Mucosa of descending colon (tissue), 3 donors: ENCODE measurements at regions not wholly inside any gene's neighbourhood (a gene's known extent, or its start where the extent isn't known, plus 50 kb on each side); places are given as distances from the start of the nearest gene placed in this dataset.

Experiments used
- ATAC-seq: fragments of 200-7000 bp; cut with Tn5 transposase; one replicate; pipeline ENCODE4 v1.9.1; 2020; ENCODE audit warnings: mild to moderate bottlenecking, moderate library complexity
- DNase-seq, 3 donors: peaks; one replicate each; pipeline ENCODE4 v3.0.0-alpha.2; 2020
- H3K36me3 ChIP-seq: fragments of 200-600 bp; one replicate; pipeline ENCODE4 v1.8.0; 2021; ENCODE audit warnings: low read depth, mild to moderate bottlenecking
- H3K4me1 ChIP-seq: fragments of 200-600 bp; one replicate; pipeline ENCODE4 v1.8.0; 2021; ENCODE audit warnings: low read depth, mild to moderate bottlenecking
- H3K4me3 ChIP-seq: fragments of 200-600 bp; one replicate; pipeline ENCODE4 v1.8.0; 2021; ENCODE audit warnings: mild to moderate bottlenecking
- H3K9me3 ChIP-seq: fragments of 200-600 bp; one replicate; pipeline ENCODE4 v1.8.0; 2021; ENCODE audit warnings: mild to moderate bottlenecking
- intact Hi-C, 2 donors: fragments of 100-400 bp; cut with DNase I in 1 of 2; cut with micrococcal nuclease in 1 of 2; formaldehyde crosslinking; loops; one replicate each; pipeline versions ENCODE4 v1.11.0 to v1.11.1; 2022; cut with DNase I, micrococcal nuclease
- TF ChIP-seq, protein P1 (sequence below): fragments of 200-600 bp; IDR thresholded peaks from one replicate; pipeline ENCODE4 v1.8.0; 2022; ENCODE audit warnings: antibody characterized with exemption, mild to moderate bottlenecking
- donor health status: DM: no; HTN: no; CAD: no; lungs with moderate emphysema.
- donor health status: DM: no; HTN: no; CAD: no.
- donor health status: DM: no; HTN: yes; CAD: no.

DNA sequence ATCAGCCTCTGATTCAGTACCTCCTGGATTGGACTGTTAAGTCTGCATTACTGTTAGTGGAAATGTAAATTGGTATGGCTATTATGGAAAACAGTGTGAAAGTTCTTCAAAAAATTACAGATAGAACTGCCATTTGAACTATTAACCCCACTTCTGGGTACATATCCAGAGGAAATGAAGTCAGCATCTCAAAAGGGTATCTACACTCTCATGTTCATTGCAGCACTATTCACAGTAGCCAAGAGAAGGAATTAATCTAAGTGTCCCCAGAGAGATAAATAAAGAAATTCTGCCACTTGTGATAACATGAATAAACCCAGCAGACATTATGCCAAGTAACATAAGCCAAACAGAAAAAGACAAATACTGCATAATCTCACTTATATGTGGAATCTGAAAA, 676.0 kb downstream of the PLA2G4A start:
- H3K4me3 ChIP-seq, result no peak overlapping the region
- DNase-seq, result no peak
- TF ChIP-seq, protein P1, sequence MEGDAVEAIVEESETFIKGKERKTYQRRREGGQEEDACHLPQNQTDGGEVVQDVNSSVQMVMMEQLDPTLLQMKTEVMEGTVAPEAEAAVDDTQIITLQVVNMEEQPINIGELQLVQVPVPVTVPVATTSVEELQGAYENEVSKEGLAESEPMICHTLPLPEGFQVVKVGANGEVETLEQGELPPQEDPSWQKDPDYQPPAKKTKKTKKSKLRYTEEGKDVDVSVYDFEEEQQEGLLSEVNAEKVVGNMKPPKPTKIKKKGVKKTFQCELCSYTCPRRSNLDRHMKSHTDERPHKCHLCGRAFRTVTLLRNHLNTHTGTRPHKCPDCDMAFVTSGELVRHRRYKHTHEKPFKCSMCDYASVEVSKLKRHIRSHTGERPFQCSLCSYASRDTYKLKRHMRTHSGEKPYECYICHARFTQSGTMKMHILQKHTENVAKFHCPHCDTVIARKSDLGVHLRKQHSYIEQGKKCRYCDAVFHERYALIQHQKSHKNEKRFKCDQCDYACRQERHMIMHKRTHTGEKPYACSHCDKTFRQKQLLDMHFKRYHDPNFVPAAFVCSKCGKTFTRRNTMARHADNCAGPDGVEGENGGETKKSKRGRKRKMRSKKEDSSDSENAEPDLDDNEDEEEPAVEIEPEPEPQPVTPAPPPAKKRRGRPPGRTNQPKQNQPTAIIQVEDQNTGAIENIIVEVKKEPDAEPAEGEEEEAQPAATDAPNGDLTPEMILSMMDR, result no peak
- peaks cover 5% of the 10 kb centered on the region for H3K9me3 ChIP-seq
- H3K36me3 ChIP-seq, result no peaks in the 10 kb centered on the region
- intact Hi-C loops, result no loop called here
- no peak for ATAC-seq
- no peaks in the 10 kb centered on the region for H3K4me1 ChIP-seq

DNA sequence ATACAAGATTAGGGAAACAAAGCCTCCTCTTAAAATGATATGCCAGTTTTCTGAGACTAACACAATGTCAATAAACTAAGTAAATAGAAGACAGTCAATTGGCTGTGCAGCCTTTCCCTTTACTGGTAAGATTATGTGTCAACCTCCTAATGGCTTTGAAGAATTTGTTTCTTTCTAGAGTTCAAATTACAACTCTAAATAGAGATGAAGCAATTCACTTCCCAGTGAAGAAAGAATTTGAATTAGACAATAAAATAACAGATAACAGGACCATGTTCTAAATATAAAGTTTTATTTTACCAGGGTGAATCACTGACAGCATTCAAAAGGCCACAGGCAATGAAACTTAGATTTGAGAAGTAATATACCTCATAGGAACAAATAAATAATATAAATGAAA, 680.3 kb downstream of the PLA2G4A start:
- Histone ChIP-seq H3K4me1 (no peaks in the 10 kb centered on the region), H3K4me3 (no peak overlapping the region), H3K36me3 (no peaks in the 10 kb centered on the region), H3K9me3 (no peaks in the 10 kb centered on the region)
- DNase-seq (no peak), ATAC-seq (no peak)
- intact Hi-C loops, result no loop called here
- TF ChIP-seq, protein P1, result no peak

DNA sequence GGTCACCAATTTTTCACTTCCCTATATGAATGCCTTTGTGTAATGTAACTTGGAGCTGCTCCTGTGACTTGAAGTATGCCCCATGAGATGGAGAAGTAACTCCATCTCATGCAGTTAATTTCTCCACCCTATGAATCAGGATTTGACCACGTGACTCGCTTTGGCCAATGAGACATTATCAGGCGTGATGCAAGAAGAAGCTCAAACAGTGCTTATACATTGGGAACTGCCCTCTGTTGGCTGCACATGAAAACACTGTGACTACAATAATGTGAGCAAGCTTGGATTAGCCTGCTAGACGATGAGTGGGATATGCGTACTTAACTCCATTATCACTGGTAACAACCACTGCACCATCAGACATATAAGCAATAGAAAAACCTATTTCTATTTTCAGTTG, 684.4 kb downstream of the PLA2G4A start:
- TF ChIP-seq, protein P1, result no peak
- no peaks in the 10 kb centered on the region for H3K4me1 ChIP-seq
- DNase-seq, result no peak
- H3K36me3 ChIP-seq, result no peaks in the 10 kb centered on the region
- no peak overlapping the region for H3K4me3 ChIP-seq
- intact Hi-C loops, result no loop called here
- peaks cover 2% of the 10 kb centered on the region for H3K9me3 ChIP-seq
- ATAC-seq, result no peak

DNA sequence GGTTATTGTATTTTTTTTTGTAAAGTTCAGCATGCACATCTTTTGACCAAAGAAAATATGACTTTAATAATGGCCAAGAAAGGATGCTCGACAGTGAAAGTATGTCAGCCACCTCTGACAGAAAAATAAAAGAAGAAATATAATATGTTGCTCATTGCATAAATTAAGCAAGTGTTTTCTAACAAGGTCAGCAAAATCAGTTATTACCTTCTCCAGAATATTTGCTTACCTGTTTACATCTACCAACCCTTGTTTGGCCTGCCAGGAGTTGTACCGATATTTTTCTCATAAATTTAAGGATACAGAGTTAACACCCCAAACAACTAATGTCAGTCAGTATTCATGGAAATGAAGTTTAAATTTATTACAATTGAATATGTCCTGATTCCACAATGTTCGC, 685.4 kb downstream of the PLA2G4A start:
- intact Hi-C loops, result no loop called here
- Histone ChIP-seq H3K36me3 (no peaks in the 10 kb centered on the region), H3K9me3 (peaks cover 2% of the 10 kb centered on the region), H3K4me1 (no peaks in the 10 kb centered on the region), H3K4me3 (no peak overlapping the region)
- ATAC-seq, result no peak
- no peak for DNase-seq
- TF ChIP-seq, protein P1, result no peak

DNA sequence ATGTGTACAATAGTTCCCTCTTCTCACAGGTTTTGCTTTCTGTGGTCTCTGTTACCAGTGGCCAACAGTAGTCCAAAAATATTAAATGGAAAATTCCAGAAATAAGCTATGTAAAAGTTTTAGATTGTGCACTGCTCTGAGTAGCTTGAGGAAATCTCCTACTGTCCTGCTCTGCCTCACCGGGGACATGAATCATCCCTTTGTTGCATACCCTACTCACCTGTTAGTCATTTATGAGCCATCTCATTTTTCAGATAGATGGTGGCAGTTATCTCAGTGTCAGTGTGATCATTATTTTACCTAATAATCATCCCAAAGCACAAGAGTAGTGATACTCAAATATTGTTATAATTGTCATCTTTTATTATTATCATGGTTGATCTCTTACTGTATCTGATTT, 688.1 kb downstream of the PLA2G4A start:
- ATAC-seq, result no peak
- H3K36me3 ChIP-seq, result no peaks in the 10 kb centered on the region
- H3K9me3 ChIP-seq, result peaks cover 2% of the 10 kb centered on the region
- H3K4me1 ChIP-seq, result no peaks in the 10 kb centered on the region
- intact Hi-C loops, result no loop called here
- TF ChIP-seq, protein P1, result no peak
- H3K4me3 ChIP-seq, result no peak overlapping the region
- DNase-seq, result no peak

DNA sequence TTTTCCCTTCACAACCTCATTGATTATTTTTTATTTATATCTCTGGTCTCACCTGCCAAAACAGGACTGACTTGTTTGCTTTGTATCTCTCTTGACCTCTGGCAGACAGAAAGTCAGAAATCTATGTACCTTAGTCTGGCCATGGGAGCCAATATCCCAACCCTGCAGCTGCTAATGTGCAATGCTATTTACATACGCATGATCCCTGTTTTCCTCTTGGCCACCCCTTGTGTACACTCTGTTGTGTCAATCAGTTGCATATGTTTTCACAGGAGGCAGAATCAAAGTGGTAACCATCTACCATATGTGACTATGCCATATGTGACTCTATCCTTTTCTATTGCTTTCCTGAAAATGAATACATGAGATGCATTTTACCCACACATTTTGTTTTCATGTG, 688.8 kb downstream of the PLA2G4A start:
- Histone ChIP-seq H3K36me3 (no peaks in the 10 kb centered on the region), H3K4me3 (no peak overlapping the region), H3K4me1 (no peaks in the 10 kb centered on the region), H3K9me3 (peaks cover 2% of the 10 kb centered on the region)
- TF ChIP-seq, protein P1, result no peak
- DNase-seq (no peak), ATAC-seq (no peak)
- intact Hi-C loops, result no loop called here
